ENCODE measurements at regions not wholly inside any gene's neighbourhood (a gene's known extent, or its start where the extent isn't known, plus 50 kb on each side); places are given as distances from the start of the nearest gene placed in this dataset.
"Not testable (repeated sequence)": the region's sequence is repeated elsewhere in the genome, so short reads cannot be mapped to it uniquely, and the experiment has no call there.

GRCh38 chr2:2779727-2780126, 448.7 kb upstream of the MYT1L start:
- DNase-seq, result no peak

- no peak for DNase-seq
These were observed 446.8 kb upstream of the MYT1L start for GRCh38 chr2:2777876-2778275.

DNA sequence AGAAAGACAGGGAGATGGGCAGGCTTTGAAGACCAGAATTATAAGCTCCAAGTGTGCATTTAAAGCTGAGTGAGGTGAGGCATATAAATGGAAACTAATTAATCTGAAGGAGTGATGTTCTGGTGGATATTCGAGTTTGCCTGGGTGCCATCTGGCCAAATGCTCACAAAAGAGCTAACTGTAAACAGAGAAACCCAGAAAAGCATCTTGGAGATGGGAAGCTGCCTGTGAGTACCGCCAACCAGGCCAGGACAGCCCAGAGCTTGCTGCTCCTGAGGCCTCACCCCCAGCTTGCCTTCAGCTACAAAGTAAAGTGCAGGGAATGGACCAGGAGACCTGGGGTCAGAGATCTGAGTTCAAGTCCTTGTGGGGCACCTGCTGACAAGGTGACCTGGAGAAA, 446.1 kb upstream of the MYT1L start:
- DNase-seq, result no peak

- DNase-seq, result no peak
These were observed 443.9 kb upstream of the MYT1L start for GRCh38 chr2:2775018-2775417.

DNA sequence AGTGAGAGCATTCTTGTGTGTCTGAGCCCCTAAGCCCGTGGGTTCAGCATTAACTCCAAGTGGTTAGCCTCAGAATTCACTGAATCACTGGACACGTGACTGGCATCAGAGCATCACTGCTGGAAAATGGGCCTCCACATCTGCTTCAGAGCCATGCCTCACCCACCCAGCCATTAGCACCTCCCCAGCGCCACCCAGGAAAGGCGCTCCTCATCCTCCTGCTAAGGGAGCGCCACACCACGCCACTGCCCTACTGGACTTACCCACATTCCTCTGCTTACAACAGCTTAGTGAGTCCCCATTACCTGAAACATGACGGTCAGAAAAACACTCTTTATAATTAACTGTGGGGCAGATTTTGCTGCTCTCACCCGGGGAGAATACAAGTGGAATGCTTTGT, 442.6 kb upstream of the MYT1L start:
- DNase-seq, result no peak

DNA sequence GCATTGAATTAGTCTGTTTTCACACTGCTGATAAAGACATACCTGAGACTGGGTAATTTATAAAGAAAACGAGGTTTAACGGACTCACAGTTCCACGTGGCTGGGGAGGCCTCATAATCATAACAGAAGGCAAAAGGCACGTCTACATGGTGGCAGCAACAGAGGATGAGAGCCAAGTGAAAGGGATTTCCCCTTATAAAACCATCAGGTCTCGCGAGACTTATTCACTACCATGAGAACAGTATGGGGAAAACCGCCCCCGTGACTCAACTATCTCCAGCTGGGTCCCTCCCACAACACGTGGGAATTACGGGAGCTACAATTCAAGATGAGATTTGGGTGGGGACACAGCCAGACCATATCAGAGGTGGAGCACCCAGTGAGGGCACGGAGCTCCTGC, 442.0 kb upstream of the MYT1L start:
- DNase-seq, result not testable (repeated sequence)

DNA sequence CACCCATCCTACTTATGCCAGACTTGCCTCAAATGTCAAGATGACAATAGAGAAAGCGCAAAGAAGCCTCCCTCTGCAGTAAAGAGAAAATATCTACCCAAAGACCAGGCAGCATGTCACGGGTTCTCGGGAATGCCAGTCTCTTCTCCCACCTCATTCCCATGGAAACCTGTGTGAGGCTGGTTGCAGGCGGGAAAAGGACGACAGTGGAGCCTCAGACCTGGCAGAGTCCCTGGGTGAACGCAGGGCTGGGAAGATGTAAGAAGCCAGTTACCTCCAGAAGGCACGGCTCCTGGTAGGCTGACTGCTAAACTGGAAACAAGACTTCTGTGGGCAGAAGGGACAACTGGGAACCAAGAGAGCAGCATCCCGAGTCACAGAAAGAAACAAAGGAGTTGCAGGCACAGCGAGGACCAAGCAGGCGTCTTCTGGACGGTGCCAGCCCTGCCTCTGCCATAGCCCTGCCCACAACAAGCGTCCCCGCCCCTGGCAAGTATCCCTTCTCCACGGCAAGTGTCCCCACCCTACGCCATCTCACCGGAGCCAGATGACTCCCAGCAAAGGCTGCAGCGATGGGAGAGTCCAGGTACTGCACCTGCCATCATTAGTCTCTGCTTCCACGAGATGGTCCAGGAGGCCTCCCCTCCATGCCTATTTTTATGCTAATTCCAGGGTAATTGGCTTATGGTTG, 440.8 kb upstream of the MYT1L start:
- DNase-seq, result peak in 2 of 56 donors; percentile 6 to 7

DNA sequence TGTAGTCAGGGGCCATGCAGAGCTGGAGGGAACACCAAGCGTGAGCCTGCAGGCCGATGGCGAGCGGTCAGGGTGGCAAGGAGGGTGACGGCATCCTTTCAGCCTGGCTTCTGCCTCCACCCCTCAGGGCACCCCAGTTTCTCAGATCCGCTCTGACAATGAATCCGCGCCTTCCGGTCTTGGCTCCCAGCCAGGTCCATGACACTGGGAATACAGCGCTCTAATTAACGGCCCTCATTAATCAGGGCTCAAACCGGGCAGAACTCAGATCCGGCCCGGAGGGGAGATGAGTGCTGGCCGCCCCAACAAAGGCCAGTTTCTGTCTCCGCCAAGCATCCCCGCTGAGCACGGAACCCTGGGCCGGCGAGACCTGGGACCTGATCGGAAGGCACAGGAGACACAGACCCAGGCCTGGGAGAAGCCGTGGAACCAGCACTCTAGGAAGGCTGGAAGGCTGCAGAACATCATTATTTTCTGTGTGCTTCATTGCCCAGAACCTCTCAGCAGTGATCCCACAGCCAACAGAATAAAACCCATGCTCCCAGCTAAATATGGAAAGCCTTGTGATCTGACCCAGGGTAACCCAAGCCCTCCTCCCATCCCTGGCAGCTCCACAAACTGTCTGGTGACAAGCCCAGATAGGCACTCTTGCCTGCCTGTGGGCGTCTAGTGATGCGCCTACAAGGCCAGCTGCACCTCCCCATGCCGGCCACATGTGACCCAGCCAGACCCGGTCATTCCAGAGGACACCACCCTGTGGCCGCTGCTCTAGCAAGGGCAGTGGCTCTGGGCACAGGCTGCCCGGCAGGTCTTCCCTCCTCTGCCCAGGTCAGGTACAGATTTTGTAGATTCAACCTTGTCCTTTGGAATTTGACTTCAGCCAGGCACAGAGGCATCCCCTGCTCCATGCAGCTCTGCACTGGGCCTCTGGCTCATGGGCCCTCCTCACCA, 438.7 kb upstream of the MYT1L start:
- DNase-seq, result peak in 47 of 56 donors; percentile 11 to 70 (median 42)

- DNase-seq, result no peak
These were observed 437.4 kb upstream of the MYT1L start for GRCh38 chr2:2768476-2768875.

- DNase-seq, result no peak
These were observed 436.8 kb upstream of the MYT1L start for GRCh38 chr2:2767837-2768236.

- no peak for DNase-seq
These were observed 434.9 kb upstream of the MYT1L start for GRCh38 chr2:2765839-2766495.

- no peak for DNase-seq
These were observed 434.2 kb upstream of the MYT1L start for GRCh38 chr2:2765176-2765800.

DNA sequence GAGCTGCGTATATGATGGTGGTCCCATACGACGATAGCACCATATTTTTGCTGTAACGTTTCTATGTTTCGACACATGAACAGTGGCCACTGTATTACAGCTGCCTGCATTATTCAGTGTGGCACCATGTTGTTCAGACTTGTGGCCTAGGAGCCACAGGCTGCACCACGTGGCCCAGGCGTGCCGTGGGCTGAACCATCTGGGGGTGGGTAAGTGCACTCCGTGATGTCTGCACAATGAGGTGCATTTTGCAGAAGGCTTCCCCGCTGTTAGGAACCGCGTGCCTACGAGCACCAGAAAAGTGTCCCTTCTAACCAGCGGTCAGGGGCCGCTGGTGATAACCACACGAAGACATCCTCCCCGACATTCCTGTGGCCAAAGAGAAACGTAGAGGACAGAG, 433.7 kb upstream of the MYT1L start:
- DNase-seq, result no peak

GRCh38 chr2:2764001-2764355, 432.9 kb upstream of the MYT1L start:
- peak in 5 of 56 donors; percentile 7 to 28 (median 21) for DNase-seq

GRCh38 chr2:2763351-2764000, 432.4 kb upstream of the MYT1L start:
- no peak for DNase-seq

DNA sequence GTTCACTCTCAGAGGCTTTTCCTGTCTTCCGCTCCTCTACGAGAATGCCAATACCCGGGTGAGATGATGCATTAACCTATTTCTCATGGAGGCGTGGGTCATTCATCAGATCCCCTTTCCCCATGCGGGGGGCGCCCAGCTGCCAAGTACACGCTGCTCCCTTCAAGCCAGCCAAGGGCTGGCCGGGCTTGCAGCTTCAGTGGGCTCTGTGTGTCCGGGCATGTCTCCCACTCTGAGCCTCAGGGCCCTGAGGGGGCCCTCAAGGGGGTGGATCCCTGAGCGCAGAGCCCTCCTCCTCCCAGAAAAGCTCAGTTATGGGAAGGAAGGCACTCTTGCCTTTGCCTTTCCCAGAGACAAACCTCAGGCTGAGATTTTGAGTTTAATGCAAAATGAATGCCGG, 431.8 kb upstream of the MYT1L start:
- DNase-seq, result peak in 4 of 56 donors; percentile 17 to 40 (median 28)

DNA sequence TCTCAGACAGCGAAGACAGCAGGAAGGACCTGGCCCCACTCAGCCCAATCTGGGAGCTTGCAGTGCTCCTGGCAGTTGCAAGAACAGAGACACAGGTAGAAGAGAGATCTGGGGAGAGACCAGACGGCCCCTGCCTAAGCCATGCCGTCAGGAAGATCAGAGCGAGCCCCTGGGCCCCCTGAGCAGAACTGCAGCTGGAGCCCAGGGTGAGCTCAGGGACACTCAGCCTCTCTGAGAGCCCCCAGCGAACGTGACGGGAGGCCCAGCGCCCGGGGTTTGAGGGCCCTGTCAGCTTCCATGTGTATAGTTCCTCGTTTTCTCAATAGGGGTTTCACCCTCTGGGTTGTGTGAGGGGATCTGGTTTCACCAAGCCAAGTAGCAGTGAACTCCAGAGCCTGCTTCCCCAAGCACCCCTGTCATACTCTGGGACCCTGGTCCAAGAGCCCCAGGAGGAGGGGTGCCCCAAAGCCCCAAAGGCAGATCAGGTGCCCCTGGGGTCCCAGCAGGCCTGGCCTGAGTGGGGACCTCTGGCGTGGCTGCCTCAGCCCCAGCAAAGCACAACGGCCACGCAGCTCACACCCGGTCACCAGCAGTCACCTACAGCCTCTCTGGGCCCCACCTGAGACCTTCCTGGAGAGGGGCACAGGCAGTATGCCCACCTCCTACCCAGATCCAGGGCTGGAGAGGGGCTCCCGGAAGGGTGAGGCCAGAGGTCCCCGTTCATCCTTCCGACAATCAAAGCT, 431.3 kb upstream of the MYT1L start:
- DNase-seq, result no peak

DNA sequence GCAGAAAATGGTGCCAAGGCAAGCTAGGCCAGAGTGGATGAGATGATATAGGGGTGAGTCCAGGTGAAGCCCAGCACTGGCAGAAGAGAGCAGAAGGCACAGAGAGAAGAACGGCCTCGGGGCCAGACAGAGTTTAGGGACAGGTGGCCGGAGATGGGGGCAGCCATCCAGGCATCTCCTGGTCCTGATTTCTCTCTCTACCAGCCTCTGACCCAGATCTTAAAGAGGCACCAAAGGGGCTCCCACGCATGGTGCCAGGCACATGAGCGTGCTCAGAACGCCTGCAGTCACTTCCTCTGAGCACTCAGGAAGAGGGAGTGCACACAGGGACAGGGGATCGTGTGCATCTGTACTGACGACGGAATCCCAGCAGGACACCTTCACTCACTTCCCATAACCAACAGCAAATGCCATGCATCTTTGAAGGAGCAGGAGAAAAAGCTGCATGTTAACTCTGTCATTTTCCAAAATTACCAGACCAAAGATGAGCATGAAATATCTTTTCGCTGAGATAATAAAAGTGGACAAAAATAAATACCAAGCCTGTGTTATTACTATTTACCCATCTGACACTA, 427.8 kb upstream of the MYT1L start:
- DNase-seq, result no peak

DNA sequence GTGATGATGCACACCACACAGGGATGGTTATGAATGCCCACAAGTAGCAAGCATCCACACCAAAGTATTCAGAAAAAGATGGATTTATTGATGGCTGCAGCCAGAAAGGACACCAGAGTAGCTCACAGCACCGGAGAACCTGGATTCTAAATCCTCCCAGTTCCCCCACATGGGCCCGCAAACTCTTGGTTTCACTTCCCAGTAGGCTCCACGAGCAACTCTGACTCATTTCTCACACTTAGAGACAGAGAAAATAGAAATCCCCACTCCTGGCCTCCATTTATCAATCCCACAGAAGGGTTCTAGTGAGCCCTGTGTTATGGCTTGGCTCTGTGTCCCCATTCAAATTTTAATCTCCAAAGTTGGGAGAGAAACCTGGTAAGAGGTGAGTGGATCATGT, 426.7 kb upstream of the MYT1L start:
- no peak for DNase-seq

- no peak for DNase-seq
These were observed 425.8 kb upstream of the MYT1L start for GRCh38 chr2:2756886-2757285.

All from nucleus accumbens (tissue), 56 donors.